ENCODE measurements at regions not wholly inside any gene's neighbourhood (a gene's known extent, or its start where the extent isn't known, plus 50 kb on each side); places are given as distances from the start of the nearest gene placed in this dataset.

DNA sequence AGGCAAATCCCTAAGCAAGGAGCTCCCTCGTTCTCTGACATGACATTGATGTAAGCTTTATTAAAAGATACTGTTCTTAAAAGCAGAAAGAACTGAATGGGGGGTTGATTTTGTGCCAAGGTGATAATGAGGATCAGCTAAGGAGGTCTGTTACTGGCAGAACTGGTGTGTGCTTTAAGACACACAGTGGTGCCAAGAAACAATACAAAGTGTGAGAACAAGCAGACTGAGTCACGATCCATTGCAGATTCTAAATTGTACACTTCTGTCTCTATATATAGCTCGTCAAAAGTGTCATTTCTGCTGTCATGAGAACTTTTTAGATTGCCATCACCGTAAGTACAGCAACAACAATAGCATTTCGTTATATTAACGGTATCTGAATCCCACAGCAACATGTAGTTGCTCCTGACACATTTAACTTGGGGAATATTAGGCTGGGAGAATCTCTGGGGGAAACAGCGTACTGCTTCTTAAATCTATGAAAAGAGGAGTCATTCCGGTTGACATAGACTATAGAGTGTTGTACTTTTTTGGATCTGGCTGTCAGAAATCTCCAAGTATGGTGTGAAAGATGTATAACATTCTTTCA is 151.3 kb upstream of the PRKD1 start:
- Histone ChIP-seq H3K9me3 (ENCODE audit: insufficient read depth, low read length) (no peaks in the 10 kb centered on the region), H3K4me1 (ENCODE audit: low read length) (peaks cover 8% of the 10 kb centered on the region), H3K79me2 (ENCODE audit: low read length) (no peaks in the 10 kb centered on the region), H3K4me3 (ENCODE audit: low read length) (no peak overlapping the region), H2AFZ (ENCODE audit: low read depth, low read length) (no peak overlapping the region), H3K36me3 (replicated peaks; ENCODE audit: low read depth, low read length) (no peaks in the 10 kb centered on the region), H4K20me1 (ENCODE audit: insufficient read depth, low read length) (no peaks in the 10 kb centered on the region), H3K27ac (ENCODE audit: low read length) (no peak overlapping the region), H3K27me3 (ENCODE audit: low read depth, low read length) (no peaks in the 10 kb centered on the region), H3K9ac (ENCODE audit: low read length) (no peak overlapping the region), H3K4me2 (ENCODE audit: low read length) (no peak overlapping the region)
- TF ChIP-seq EZH2phosphoT487 (IDR thresholded peaks at IDR 0.05; ENCODE audit: low read depth) = no peak
- TF ChIP-seq, protein P1, sequence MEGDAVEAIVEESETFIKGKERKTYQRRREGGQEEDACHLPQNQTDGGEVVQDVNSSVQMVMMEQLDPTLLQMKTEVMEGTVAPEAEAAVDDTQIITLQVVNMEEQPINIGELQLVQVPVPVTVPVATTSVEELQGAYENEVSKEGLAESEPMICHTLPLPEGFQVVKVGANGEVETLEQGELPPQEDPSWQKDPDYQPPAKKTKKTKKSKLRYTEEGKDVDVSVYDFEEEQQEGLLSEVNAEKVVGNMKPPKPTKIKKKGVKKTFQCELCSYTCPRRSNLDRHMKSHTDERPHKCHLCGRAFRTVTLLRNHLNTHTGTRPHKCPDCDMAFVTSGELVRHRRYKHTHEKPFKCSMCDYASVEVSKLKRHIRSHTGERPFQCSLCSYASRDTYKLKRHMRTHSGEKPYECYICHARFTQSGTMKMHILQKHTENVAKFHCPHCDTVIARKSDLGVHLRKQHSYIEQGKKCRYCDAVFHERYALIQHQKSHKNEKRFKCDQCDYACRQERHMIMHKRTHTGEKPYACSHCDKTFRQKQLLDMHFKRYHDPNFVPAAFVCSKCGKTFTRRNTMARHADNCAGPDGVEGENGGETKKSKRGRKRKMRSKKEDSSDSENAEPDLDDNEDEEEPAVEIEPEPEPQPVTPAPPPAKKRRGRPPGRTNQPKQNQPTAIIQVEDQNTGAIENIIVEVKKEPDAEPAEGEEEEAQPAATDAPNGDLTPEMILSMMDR (IDR thresholded peaks at IDR 0.05; ENCODE audit: low read depth, low read length) = no peak

GRCh38 chr14:30082486-30082885 is 154.8 kb upstream of the PRKD1 start:
- Histone ChIP-seq H4K20me1 (ENCODE audit: insufficient read depth, low read length) (no peaks in the 10 kb centered on the region), H3K9me3 (ENCODE audit: insufficient read depth, low read length) (no peaks in the 10 kb centered on the region), H3K4me3 (ENCODE audit: low read length) (no peak overlapping the region), H2AFZ (ENCODE audit: low read depth, low read length) (no peak overlapping the region), H3K27me3 (ENCODE audit: low read depth, low read length) (no peaks in the 10 kb centered on the region), H3K79me2 (ENCODE audit: low read length) (no peaks in the 10 kb centered on the region), H3K27ac (ENCODE audit: low read length) (no peak overlapping the region), H3K9ac (ENCODE audit: low read length) (no peak overlapping the region), H3K4me1 (ENCODE audit: low read length) (peaks cover under 1% of the 10 kb centered on the region), H3K4me2 (ENCODE audit: low read length) (no peak overlapping the region), H3K36me3 (replicated peaks; ENCODE audit: low read depth, low read length) (no peaks in the 10 kb centered on the region)
- no peak for TF ChIP-seq EZH2phosphoT487 (IDR thresholded peaks at IDR 0.05; ENCODE audit: low read depth)
- TF ChIP-seq, protein P1 (IDR thresholded peaks at IDR 0.05; ENCODE audit: low read depth, low read length) = no peak

- H3K4me1 ChIP-seq (ENCODE audit: low read length) = peaks cover 4% of the 10 kb centered on the region; the same call in 1 of the 2 replicates
- no peaks in the 10 kb centered on the region for H3K9me3 ChIP-seq (ENCODE audit: insufficient read depth, low read length)
- H3K9ac ChIP-seq (ENCODE audit: low read length) = no peak overlapping the region
- no peak overlapping the region for H2AFZ ChIP-seq (ENCODE audit: low read depth, low read length)
- H3K27ac ChIP-seq (ENCODE audit: low read length) = no peak overlapping the region
- TF ChIP-seq, protein P1 (IDR thresholded peaks at IDR 0.05; ENCODE audit: low read depth, low read length) = no peak
- no peak for TF ChIP-seq EZH2phosphoT487 (IDR thresholded peaks at IDR 0.05; ENCODE audit: low read depth)
- H3K4me3 ChIP-seq (ENCODE audit: low read length) = no peak overlapping the region
- H3K36me3 ChIP-seq (replicated peaks; ENCODE audit: low read depth, low read length) = no peaks in the 10 kb centered on the region
- no peaks in the 10 kb centered on the region for H3K27me3 ChIP-seq (ENCODE audit: low read depth, low read length)
- H3K79me2 ChIP-seq (ENCODE audit: low read length) = no peaks in the 10 kb centered on the region
- H4K20me1 ChIP-seq (ENCODE audit: insufficient read depth, low read length) = no peaks in the 10 kb centered on the region
- H3K4me2 ChIP-seq (ENCODE audit: low read length) = no peak overlapping the region
Observed at GRCh38 chr14:30084811-30085210, 157.2 kb upstream of the PRKD1 start.

DNA sequence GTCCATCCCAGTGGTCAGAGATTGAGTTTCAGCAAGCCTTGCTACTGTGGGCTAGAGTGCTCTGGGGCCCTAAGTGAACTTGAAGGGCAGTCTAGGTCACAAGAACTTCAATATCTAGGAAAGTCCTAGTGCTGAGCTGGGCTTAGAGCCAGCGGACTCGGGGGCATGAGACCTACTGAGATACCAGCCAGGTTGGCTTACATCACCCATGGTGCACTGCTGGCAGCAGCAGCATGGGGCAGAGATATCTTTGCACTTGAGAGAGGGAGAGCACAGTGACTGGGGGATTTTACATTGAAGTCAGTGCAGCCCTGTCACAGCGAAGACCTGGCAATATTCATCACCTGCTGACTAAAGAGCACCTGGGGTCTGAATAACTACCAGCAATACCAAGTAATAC is 158.3 kb upstream of the PRKD1 start:
- no peak overlapping the region for H3K27ac ChIP-seq (ENCODE audit: low read length)
- TF ChIP-seq, protein P1 (IDR thresholded peaks at IDR 0.05; ENCODE audit: low read depth, low read length) = no peak
- TF ChIP-seq EZH2phosphoT487 (IDR thresholded peaks at IDR 0.05; ENCODE audit: low read depth) = no peak
- H3K4me1 ChIP-seq (ENCODE audit: low read length) = peaks cover 6% of the 10 kb centered on the region; the same call in 1 of the 2 replicates
- no peak overlapping the region for H2AFZ ChIP-seq (ENCODE audit: low read depth, low read length)
- no peaks in the 10 kb centered on the region for H3K79me2 ChIP-seq (ENCODE audit: low read length)
- no peak overlapping the region for H3K4me3 ChIP-seq (ENCODE audit: low read length)
- no peak overlapping the region for H3K9ac ChIP-seq (ENCODE audit: low read length)
- H3K9me3 ChIP-seq (ENCODE audit: insufficient read depth, low read length) = no peaks in the 10 kb centered on the region
- no peak overlapping the region for H3K4me2 ChIP-seq (ENCODE audit: low read length)
- H4K20me1 ChIP-seq (ENCODE audit: insufficient read depth, low read length) = no peaks in the 10 kb centered on the region
- H3K27me3 ChIP-seq (ENCODE audit: low read depth, low read length) = no peaks in the 10 kb centered on the region
- H3K36me3 ChIP-seq (replicated peaks; ENCODE audit: low read depth, low read length) = no peaks in the 10 kb centered on the region

All from OCI-LY3 (cell line).